ENCODE measurements at regions not wholly inside any gene's neighbourhood (a gene's known extent, or its start where the extent isn't known, plus 50 kb on each side); places are given as distances from the start of the nearest gene placed in this dataset.

GRCh38 chr4:110780538-110780937 is 157.7 kb upstream of the PITX2 start:
- H3K4me3 ChIP-seq (ENCODE audit: low read length): no peak overlapping the region
- no peaks in the 10 kb centered on the region for H3K27me3 ChIP-seq (ENCODE audit: low read length)
- H2AFZ ChIP-seq (ENCODE audit: low read length): no peak overlapping the region
- no peaks in the 10 kb centered on the region for H4K20me1 ChIP-seq (ENCODE audit: insufficient read depth, low read depth, low read length)
- H3K36me3 ChIP-seq (ENCODE audit: insufficient read depth, low read length): no peaks in the 10 kb centered on the region
- no peak overlapping the region for H3K4me2 ChIP-seq (ENCODE audit: low read depth, low read length, poor library complexity, severe bottlenecking)
- no peak overlapping the region for H3K9ac ChIP-seq (ENCODE audit: low read length)
- no peak overlapping the region for H3K27ac ChIP-seq (ENCODE audit: low read length)
- H3K79me2 ChIP-seq (ENCODE audit: low read length): no peaks in the 10 kb centered on the region
- no peaks in the 10 kb centered on the region for H3K9me2 ChIP-seq (replicated peaks; ENCODE audit: insufficient read depth, low read length)
- no peak for DNase-seq
- H3K9me3 ChIP-seq (ENCODE audit: low read length): no peaks in the 10 kb centered on the region
- H3K4me1 ChIP-seq (ENCODE audit: low read length): no peaks in the 10 kb centered on the region

GRCh38 chr4:110781944-110782343 is 159.1 kb upstream of the PITX2 start:
- DNase-seq: no peak
- H3K9ac ChIP-seq (ENCODE audit: low read length): no peak overlapping the region
- no peaks in the 10 kb centered on the region for H4K20me1 ChIP-seq (ENCODE audit: insufficient read depth, low read depth, low read length)
- H3K4me3 ChIP-seq (ENCODE audit: low read length): no peak overlapping the region
- H3K4me1 ChIP-seq (ENCODE audit: low read length): no peaks in the 10 kb centered on the region
- no peak overlapping the region for H3K4me2 ChIP-seq (ENCODE audit: low read depth, low read length, poor library complexity, severe bottlenecking)
- no peaks in the 10 kb centered on the region for H3K36me3 ChIP-seq (ENCODE audit: insufficient read depth, low read length)
- H3K9me2 ChIP-seq (replicated peaks; ENCODE audit: insufficient read depth, low read length): no peaks in the 10 kb centered on the region
- no peaks in the 10 kb centered on the region for H3K27me3 ChIP-seq (ENCODE audit: low read length)
- no peak overlapping the region for H3K27ac ChIP-seq (ENCODE audit: low read length)
- H2AFZ ChIP-seq (ENCODE audit: low read length): no peak overlapping the region
- H3K79me2 ChIP-seq (ENCODE audit: low read length): no peaks in the 10 kb centered on the region
- H3K9me3 ChIP-seq (ENCODE audit: low read length): no peaks in the 10 kb centered on the region

GRCh38 chr4:110787109-110787508 is 164.2 kb upstream of the PITX2 start:
- H3K36me3 ChIP-seq (ENCODE audit: insufficient read depth, low read length): no peaks in the 10 kb centered on the region
- no peaks in the 10 kb centered on the region for H3K4me1 ChIP-seq (ENCODE audit: low read length)

GRCh38 chr4:110787707-110788106 is 164.8 kb upstream of the PITX2 start:
- no peak overlapping the region for H3K9ac ChIP-seq (ENCODE audit: low read length)
- H2AFZ ChIP-seq (ENCODE audit: low read length): no peak overlapping the region
- H3K27me3 ChIP-seq (ENCODE audit: low read length): no peaks in the 10 kb centered on the region
- no peaks in the 10 kb centered on the region for H3K9me2 ChIP-seq (replicated peaks; ENCODE audit: insufficient read depth, low read length)
- no peaks in the 10 kb centered on the region for H3K79me2 ChIP-seq (ENCODE audit: low read length)
- H3K4me3 ChIP-seq (ENCODE audit: low read length): no peak overlapping the region
- H3K36me3 ChIP-seq (ENCODE audit: insufficient read depth, low read length): no peaks in the 10 kb centered on the region
- H3K4me2 ChIP-seq (ENCODE audit: low read depth, low read length, poor library complexity, severe bottlenecking): no peak overlapping the region
- no peak overlapping the region for H3K27ac ChIP-seq (ENCODE audit: low read length)
- no peaks in the 10 kb centered on the region for H4K20me1 ChIP-seq (ENCODE audit: insufficient read depth, low read depth, low read length)
- DNase-seq: no peak
- no peaks in the 10 kb centered on the region for H3K9me3 ChIP-seq (ENCODE audit: low read length)
- H3K4me1 ChIP-seq (ENCODE audit: low read length): no peaks in the 10 kb centered on the region

More at GRCh38 chr4:110787109-110787508, 164.2 kb upstream of the PITX2 start:
- Histone ChIP-seq H3K79me2 (ENCODE audit: low read length) (no peaks in the 10 kb centered on the region), H3K27me3 (ENCODE audit: low read length) (no peaks in the 10 kb centered on the region), H3K4me3 (ENCODE audit: low read length) (no peak overlapping the region), H3K27ac (ENCODE audit: low read length) (no peak overlapping the region), H3K4me2 (ENCODE audit: low read depth, low read length, poor library complexity, severe bottlenecking) (no peak overlapping the region), H3K9me2 (replicated peaks; ENCODE audit: insufficient read depth, low read length) (no peaks in the 10 kb centered on the region), H2AFZ (ENCODE audit: low read length) (no peak overlapping the region), H3K9ac (ENCODE audit: low read length) (no peak overlapping the region), H4K20me1 (ENCODE audit: insufficient read depth, low read depth, low read length) (no peaks in the 10 kb centered on the region), H3K9me3 (ENCODE audit: low read length) (no peaks in the 10 kb centered on the region)
- DNase-seq: no peak

GRCh38 chr4:110788302-110788701 is 165.4 kb upstream of the PITX2 start:
- no peaks in the 10 kb centered on the region for H3K79me2 ChIP-seq (ENCODE audit: low read length)
- H3K4me2 ChIP-seq (ENCODE audit: low read depth, low read length, poor library complexity, severe bottlenecking): no peak overlapping the region
- H3K9me2 ChIP-seq (replicated peaks; ENCODE audit: insufficient read depth, low read length): no peaks in the 10 kb centered on the region
- no peak for DNase-seq
- H3K27me3 ChIP-seq (ENCODE audit: low read length): no peaks in the 10 kb centered on the region
- no peaks in the 10 kb centered on the region for H3K9me3 ChIP-seq (ENCODE audit: low read length)
- no peaks in the 10 kb centered on the region for H3K4me1 ChIP-seq (ENCODE audit: low read length)
- no peaks in the 10 kb centered on the region for H4K20me1 ChIP-seq (ENCODE audit: insufficient read depth, low read depth, low read length)
- H3K36me3 ChIP-seq (ENCODE audit: insufficient read depth, low read length): no peaks in the 10 kb centered on the region
- H3K27ac ChIP-seq (ENCODE audit: low read length): no peak overlapping the region
- no peak overlapping the region for H3K9ac ChIP-seq (ENCODE audit: low read length)
- H3K4me3 ChIP-seq (ENCODE audit: low read length): no peak overlapping the region
- H2AFZ ChIP-seq (ENCODE audit: low read length): no peak overlapping the region

GRCh38 chr4:110792036-110792435 is 169.2 kb upstream of the PITX2 start:
- Histone ChIP-seq H3K4me3 (ENCODE audit: low read length) (no peak overlapping the region), H3K9me2 (replicated peaks; ENCODE audit: insufficient read depth, low read length) (no peaks in the 10 kb centered on the region), H3K4me1 (ENCODE audit: low read length) (no peaks in the 10 kb centered on the region), H3K9me3 (ENCODE audit: low read length) (no peaks in the 10 kb centered on the region), H3K27ac (ENCODE audit: low read length) (no peak overlapping the region), H3K9ac (ENCODE audit: low read length) (no peak overlapping the region), H2AFZ (ENCODE audit: low read length) (no peak overlapping the region), H4K20me1 (ENCODE audit: insufficient read depth, low read depth, low read length) (no peaks in the 10 kb centered on the region), H3K4me2 (ENCODE audit: low read depth, low read length, poor library complexity, severe bottlenecking) (no peak overlapping the region), H3K27me3 (ENCODE audit: low read length) (no peaks in the 10 kb centered on the region), H3K36me3 (ENCODE audit: insufficient read depth, low read length) (no peaks in the 10 kb centered on the region), H3K79me2 (ENCODE audit: low read length) (no peaks in the 10 kb centered on the region)
- no peak for DNase-seq

GRCh38 chr4:110793381-110793801 is 170.5 kb upstream of the PITX2 start:
- Histone ChIP-seq H3K36me3 (ENCODE audit: insufficient read depth, low read length) (no peaks in the 10 kb centered on the region), H3K9me2 (replicated peaks; ENCODE audit: insufficient read depth, low read length) (no peaks in the 10 kb centered on the region), H3K79me2 (ENCODE audit: low read length) (no peaks in the 10 kb centered on the region), H4K20me1 (ENCODE audit: insufficient read depth, low read depth, low read length) (no peaks in the 10 kb centered on the region), H3K4me2 (ENCODE audit: low read depth, low read length, poor library complexity, severe bottlenecking) (no peak overlapping the region), H2AFZ (ENCODE audit: low read length) (no peak overlapping the region), H3K27me3 (ENCODE audit: low read length) (no peaks in the 10 kb centered on the region), H3K4me1 (ENCODE audit: low read length) (no peaks in the 10 kb centered on the region), H3K27ac (ENCODE audit: low read length) (no peak overlapping the region), H3K9me3 (ENCODE audit: low read length) (no peaks in the 10 kb centered on the region), H3K9ac (ENCODE audit: low read length) (no peak overlapping the region), H3K4me3 (ENCODE audit: low read length) (no peak overlapping the region)
- no peak for DNase-seq

GRCh38 chr4:110793890-110794554 is 171.1 kb upstream of the PITX2 start:
- Histone ChIP-seq H3K9me3 (ENCODE audit: low read length) (no peaks in the 10 kb centered on the region), H3K9me2 (replicated peaks; ENCODE audit: insufficient read depth, low read length) (no peaks in the 10 kb centered on the region), H3K27ac (ENCODE audit: low read length) (no peak overlapping the region), H3K9ac (ENCODE audit: low read length) (no peak overlapping the region), H3K4me2 (ENCODE audit: low read depth, low read length, poor library complexity, severe bottlenecking) (no peak overlapping the region), H3K4me1 (ENCODE audit: low read length) (no peaks in the 10 kb centered on the region; the same call in 1 of the 2 replicates), H3K36me3 (ENCODE audit: insufficient read depth, low read length) (no peaks in the 10 kb centered on the region), H3K4me3 (ENCODE audit: low read length) (no peak overlapping the region), H3K79me2 (ENCODE audit: low read length) (no peaks in the 10 kb centered on the region), H4K20me1 (ENCODE audit: insufficient read depth, low read depth, low read length) (no peaks in the 10 kb centered on the region), H2AFZ (ENCODE audit: low read length) (no peak overlapping the region), H3K27me3 (ENCODE audit: low read length) (no peaks in the 10 kb centered on the region)
- DNase-seq: no peak

All from Karpas-422 (cell line).